Right lobe of liver (tissue), 6 donors: ENCODE measurements at regions not wholly inside any gene's neighbourhood (a gene's known extent, or its start where the extent isn't known, plus 50 kb on each side); places are given as distances from the start of the nearest gene placed in this dataset.

Source experiments
- ATAC-seq, 4 donors: fragments of 200-7000 bp; cut with Tn5 transposase; one replicate each; pipeline ENCODE4 v1.9.1; 2020; ENCODE audit warnings: mild to moderate bottlenecking in 4 of 4, moderate library complexity in 4 of 4
- DNase-seq, 3 donors: peaks; one replicate each; pipeline ENCODE4 v3.0.0-alpha.2; 2020
- H3K27ac ChIP-seq, 3 donors: fragments of 200-600 bp; one replicate each; pipeline ENCODE4 v1.8.0; 2022
- H3K27me3 ChIP-seq, 2 donors: fragments of 200-600 bp; one replicate each; pipeline ENCODE4 v1.8.0; 2022
- H3K36me3 ChIP-seq, 4 donors: fragments of 200-600 bp; sonication (generic) in 1 of 4; one replicate each; pipeline versions ENCODE4 v1.5.1 to v1.8.0; 2017 to 2022; ENCODE audit warnings: control low read depth in 1 of 4
- H3K4me1 ChIP-seq, 4 donors: fragments of 200-600 bp; sonication (generic) in 1 of 4; one replicate each; pipeline versions ENCODE4 v1.5.1 to v1.8.0; 2017 to 2022; ENCODE audit warnings: control low read depth in 1 of 4
- H3K4me3 ChIP-seq, 3 donors: fragments of 200-600 bp; one replicate each; pipeline ENCODE4 v1.8.0; 2022
- H3K9me3 ChIP-seq, 4 donors: fragments of 200-600 bp; sonication (generic) in 1 of 4; one replicate each; pipeline versions ENCODE4 v1.5.1 to v1.8.0; 2017 to 2022; ENCODE audit warnings: control low read depth in 1 of 4
- CTCF ChIP-seq, 4 donors: fragments of 200-600 bp in 3 of 4; fragments of 450-650 bp in 1 of 4; IDR thresholded peaks; one replicate each; pipeline versions ENCODE4 v1.5.1 to v1.8.0; 2016 to 2022; ENCODE audit warnings: antibody characterized with exemption in 4 of 4, mild to moderate bottlenecking in 2 of 4
- POLR2A ChIP-seq: fragments of 450-650 bp; IDR thresholded peaks from one replicate; pipeline ENCODE4 v1.6.1; 2017; ENCODE audit warnings: antibody characterized with exemption, mild to moderate bottlenecking
- WGBS: methylation state at CpG from one replicate; pipeline ENCODE4 v1.1.6; 2018; ENCODE audit warnings: low coverage, low lambda C conversion rate; ENCODE audit not compliant: insufficient coverage; ENCODE audit errors: missing lambda C conversion rate; 5-methylcytosine and 5-hydroxymethylcytosine counted together
- intact Hi-C, 2 donors: fragments of 100-400 bp; cut with DNase I; formaldehyde crosslinking; loops; one replicate each; pipeline versions ENCODE4 v1.11.2 to v1.14.1; 2022
- donor health status: DM: no; HTN: yes; CAD: no.
- donor health status: DM: no; HTN: no; CAD: no.
- donor health status: DM: no; HTN: no; CAD: no.
- donor health status: DM: no; HTN: yes; CAD: no.
- donor health status: DM: no; HTN: yes; CAD: no.

- DNase-seq, result no peak
- no peaks in the 10 kb centered on the region for H3K9me3 ChIP-seq
- H3K27ac ChIP-seq, result no peak overlapping the region
- H3K4me3 ChIP-seq, result no peak overlapping the region
- TF ChIP-seq POLR2A (no peak), CTCF (IDR thresholded peaks at IDR 0.05) (no peak)
- H3K36me3 ChIP-seq, result no peaks in the 10 kb centered on the region
- 62% methylated on average over 1 of the region's 1 CpG for WGBS
- intact Hi-C loops, result no loop called here
- ATAC-seq, result no peak
- no peaks in the 10 kb centered on the region for H3K27me3 ChIP-seq
- H3K4me1 ChIP-seq, result no peaks in the 10 kb centered on the region
Measured at GRCh38 chr2:114091010-114091409, 201.1 kb downstream of the ACTR3 start.

GRCh38 chr2:114108249-114108648 is 218.4 kb downstream of the ACTR3 start:
- DNase-seq (no peak), ATAC-seq (no peak)
- 78% methylated on average over 2 of the region's 2 CpGs for WGBS
- Histone ChIP-seq H3K27me3 (no peaks in the 10 kb centered on the region), H3K9me3 (no peaks in the 10 kb centered on the region), H3K4me1 (no peaks in the 10 kb centered on the region), H3K36me3 (no peaks in the 10 kb centered on the region), H3K4me3 (no peak overlapping the region), H3K27ac (no peak overlapping the region)
- intact Hi-C loops, result no loop called here
- no peak for TF ChIP-seq POLR2A
- TF ChIP-seq CTCF (IDR thresholded peaks at IDR 0.05), result no peak

GRCh38 chr2:114108824-114109416 is 219.0 kb downstream of the ACTR3 start:
- Histone ChIP-seq H3K27me3 (no peaks in the 10 kb centered on the region), H3K9me3 (no peaks in the 10 kb centered on the region), H3K4me1 (no peaks in the 10 kb centered on the region), H3K4me3 (no peak overlapping the region), H3K36me3 (no peaks in the 10 kb centered on the region), H3K27ac (no peak overlapping the region)
- WGBS, result 51% methylated on average over 2 of the region's 3 CpGs
- ATAC-seq (no peak), DNase-seq (no peak)
- intact Hi-C loops, result no loop called here
- TF ChIP-seq CTCF (IDR thresholded peaks at IDR 0.05) (no peak), POLR2A (no peak)

GRCh38 chr2:114111329-114111728 is 221.4 kb downstream of the ACTR3 start:
- no peaks in the 10 kb centered on the region for H3K9me3 ChIP-seq
- H3K36me3 ChIP-seq, result no peaks in the 10 kb centered on the region
- TF ChIP-seq CTCF (IDR thresholded peaks at IDR 0.05) (no peak), POLR2A (no peak)
- no peaks in the 10 kb centered on the region for H3K27me3 ChIP-seq
- ATAC-seq (no peak), DNase-seq (no peak)
- intact Hi-C loops, result no loop called here
- H3K4me1 ChIP-seq, result no peaks in the 10 kb centered on the region
- H3K4me3 ChIP-seq, result no peak overlapping the region
- 42% methylated on average over 1 of the region's 1 CpG for WGBS
- H3K27ac ChIP-seq, result no peak overlapping the region

GRCh38 chr2:114113518-114113917 is 223.6 kb downstream of the ACTR3 start:
- H3K4me1 ChIP-seq, result no peaks in the 10 kb centered on the region
- H3K9me3 ChIP-seq, result no peaks in the 10 kb centered on the region
- H3K4me3 ChIP-seq, result no peak overlapping the region
- no peak for ATAC-seq
- TF ChIP-seq CTCF (IDR thresholded peaks at IDR 0.05), result no peak
- no peak for TF ChIP-seq POLR2A
- no peaks in the 10 kb centered on the region for H3K36me3 ChIP-seq
- no peaks in the 10 kb centered on the region for H3K27me3 ChIP-seq
- intact Hi-C loops, result no loop called here
- no peak for DNase-seq
- WGBS, result 70% methylated on average over 6 of the region's 6 CpGs
- H3K27ac ChIP-seq, result no peak overlapping the region
